ENCODE measurements at regions not wholly inside any gene's neighbourhood (a gene's known extent, or its start where the extent isn't known, plus 50 kb on each side); places are given as distances from the start of the nearest gene placed in this dataset.

DNA sequence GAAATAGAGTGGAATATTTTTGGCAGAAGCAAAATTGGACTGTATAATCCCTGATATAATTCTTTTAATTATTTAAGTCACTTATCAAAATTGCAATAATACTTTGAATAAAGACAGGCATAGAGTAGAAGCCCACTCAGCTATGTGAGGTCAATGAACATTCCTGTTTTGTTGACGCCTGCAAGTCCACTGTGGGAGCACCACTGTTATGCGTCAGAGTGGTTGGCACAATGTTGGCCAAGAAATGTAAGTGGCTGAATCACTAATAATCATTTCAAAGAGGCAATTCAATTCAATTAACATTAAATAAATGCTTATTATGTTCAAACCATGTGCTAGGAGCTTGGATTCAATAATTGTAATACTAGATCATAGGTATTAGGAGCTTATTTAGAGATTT is 221.0 kb downstream of the SPCS3 start:
- no peak for ATAC-seq
- Histone ChIP-seq H3K4me1 (peaks cover 0 to 8% (median 0%) of the 10 kb centered on the region in 3 donors), H3K36me3 (no peaks in the 10 kb centered on the region), H3K4me3 (no peak overlapping the region), H3K9me3 (no peaks in the 10 kb centered on the region), H3K27ac (no peak overlapping the region), H3K27me3 (no peaks in the 10 kb centered on the region)
- 80 to 86% methylated on average over 2 of the region's 2 CpGs for WGBS, 2 donors (ENCODE audit: low coverage in 1 of 2)
- TF ChIP-seq POLR2AphosphoS5 (IDR thresholded peaks at IDR 0.05) (no peak), EP300 (IDR thresholded peaks at IDR 0.05) (no peak), POLR2A (IDR thresholded peaks at IDR 0.05) (no peak), CTCF (IDR thresholded peaks at IDR 0.05) (no peak)

- Histone ChIP-seq H3K27me3 (no peaks in the 10 kb centered on the region), H3K9me3 (no peaks in the 10 kb centered on the region), H3K4me3 (no peak overlapping the region), H3K4me1 (peaks cover 0 to 9% (median 0%) of the 10 kb centered on the region in 3 donors), H3K36me3 (no peaks in the 10 kb centered on the region), H3K27ac (no peak overlapping the region)
- ATAC-seq, result no peak
- TF ChIP-seq CTCF (IDR thresholded peaks at IDR 0.05) (no peak), EP300 (IDR thresholded peaks at IDR 0.05) (no peak), POLR2AphosphoS5 (IDR thresholded peaks at IDR 0.05) (no peak), POLR2A (IDR thresholded peaks at IDR 0.05) (no peak)
- WGBS, 2 donors (ENCODE audit: low coverage in 1 of 2), result 83 to 95% methylated on average over 3 of the region's 4 CpGs
Measured at GRCh38 chr4:176545872-176546271, 226.1 kb downstream of the SPCS3 start.

GRCh38 chr4:176546975-176547374 is 227.2 kb downstream of the SPCS3 start:
- peaks cover 0 to 1% (median 0%) of the 10 kb centered on the region in 3 donors for H3K9me3 ChIP-seq
- no peak for ATAC-seq
- no peak for TF ChIP-seq POLR2A (IDR thresholded peaks at IDR 0.05)
- TF ChIP-seq POLR2AphosphoS5 (IDR thresholded peaks at IDR 0.05), result no peak
- TF ChIP-seq EP300 (IDR thresholded peaks at IDR 0.05), result no peak
- TF ChIP-seq CTCF (IDR thresholded peaks at IDR 0.05), result no peak
- H3K4me3 ChIP-seq, result no peak overlapping the region
- H3K27ac ChIP-seq, result no peak overlapping the region
- peaks cover 0 to 9% (median 0%) of the 10 kb centered on the region in 3 donors for H3K4me1 ChIP-seq
- no peaks in the 10 kb centered on the region for H3K36me3 ChIP-seq
- no peaks in the 10 kb centered on the region for H3K27me3 ChIP-seq
- 53 to 66% methylated on average over 2 to 3 of the region's 3 CpGs for WGBS, 2 donors (ENCODE audit: low coverage in 1 of 2)

- Histone ChIP-seq H3K4me3 (no peak overlapping the region), H3K27me3 (no peaks in the 10 kb centered on the region), H3K27ac (no peak overlapping the region), H3K9me3 (peaks cover 0 to 4% (median 0%) of the 10 kb centered on the region in 3 donors), H3K4me1 (peaks cover 0 to 9% (median 0%) of the 10 kb centered on the region in 3 donors), H3K36me3 (no peaks in the 10 kb centered on the region)
- WGBS, 2 donors (ENCODE audit: low coverage in 1 of 2), result 69 to 90% methylated on average over 3 to 4 of the region's 4 CpGs
- TF ChIP-seq POLR2A (IDR thresholded peaks at IDR 0.05) (no peak), CTCF (IDR thresholded peaks at IDR 0.05) (no peak), POLR2AphosphoS5 (IDR thresholded peaks at IDR 0.05) (no peak), EP300 (IDR thresholded peaks at IDR 0.05) (no peak)
- ATAC-seq, result no peak
Measured at GRCh38 chr4:176548571-176548970, 228.8 kb downstream of the SPCS3 start.

GRCh38 chr4:176549161-176549865 is 229.5 kb downstream of the SPCS3 start:
- Histone ChIP-seq H3K9me3 (peaks cover 0 to 4% (median 0%) of the 10 kb centered on the region in 3 donors), H3K36me3 (no peaks in the 10 kb centered on the region), H3K27ac (no peak overlapping the region), H3K4me3 (no peak overlapping the region), H3K4me1 (peaks cover 0 to 9% (median 0%) of the 10 kb centered on the region in 3 donors), H3K27me3 (no peaks in the 10 kb centered on the region)
- TF ChIP-seq POLR2A (IDR thresholded peaks at IDR 0.05) (no peak), CTCF (IDR thresholded peaks at IDR 0.05) (no peak), EP300 (IDR thresholded peaks at IDR 0.05) (no peak), POLR2AphosphoS5 (IDR thresholded peaks at IDR 0.05) (no peak)
- 54 to 57% methylated on average over 4 of the region's 4 CpGs for WGBS, 2 donors (ENCODE audit: low coverage in 1 of 2)
- ATAC-seq, result no peak
